ENCODE measurements at regions not wholly inside any gene's neighbourhood (a gene's known extent, or its start where the extent isn't known, plus 50 kb on each side); places are given as distances from the start of the nearest gene placed in this dataset.
A peak's percentile ranks its signal among the peaks of the same experiment; 100 is the strongest.
"Not testable (repeated sequence)": the region's sequence is repeated elsewhere in the genome, so short reads cannot be mapped to it uniquely, and the experiment has no call there.

DNA sequence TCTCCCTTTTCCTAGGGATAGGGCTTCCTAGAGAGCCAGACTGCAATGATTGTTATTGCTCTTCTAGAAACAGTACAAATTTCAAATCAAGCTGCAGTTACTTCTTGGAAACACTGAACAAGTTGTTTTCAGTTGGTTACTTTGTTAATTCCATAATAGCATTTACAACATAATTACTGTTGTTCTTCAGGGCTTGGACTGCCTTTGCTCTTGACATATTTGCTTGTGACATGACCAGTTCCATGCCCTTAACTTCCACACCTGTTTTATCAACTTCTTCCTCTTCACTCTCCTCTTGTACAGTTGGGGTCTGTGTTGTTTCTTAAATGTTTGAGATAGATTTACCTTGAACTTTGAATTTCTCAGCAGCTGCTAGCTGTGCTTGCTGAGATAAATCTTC is 104.4 kb downstream of the SEC23IP start:
- no peak for DNase-seq

DNA sequence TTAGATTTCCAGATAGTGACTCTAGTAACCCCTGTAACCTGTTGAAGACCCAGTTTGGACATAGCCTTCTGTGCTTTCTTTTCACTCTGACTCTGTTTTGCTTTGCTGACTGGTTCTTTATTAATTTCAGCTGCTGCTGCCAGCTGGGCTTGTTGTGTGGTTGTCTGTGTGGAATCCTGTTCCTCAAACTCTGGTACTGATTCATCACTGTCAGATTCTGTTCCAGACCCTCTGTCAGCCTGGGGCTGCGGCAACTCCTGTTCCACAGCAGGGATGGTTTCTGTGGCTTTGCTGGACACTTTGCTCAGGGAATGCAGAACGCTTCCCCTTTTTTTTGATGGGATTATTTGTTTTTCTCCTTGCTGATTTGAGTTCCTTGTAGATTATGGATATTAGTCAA is 104.9 kb downstream of the SEC23IP start:
- no peak for DNase-seq

DNA sequence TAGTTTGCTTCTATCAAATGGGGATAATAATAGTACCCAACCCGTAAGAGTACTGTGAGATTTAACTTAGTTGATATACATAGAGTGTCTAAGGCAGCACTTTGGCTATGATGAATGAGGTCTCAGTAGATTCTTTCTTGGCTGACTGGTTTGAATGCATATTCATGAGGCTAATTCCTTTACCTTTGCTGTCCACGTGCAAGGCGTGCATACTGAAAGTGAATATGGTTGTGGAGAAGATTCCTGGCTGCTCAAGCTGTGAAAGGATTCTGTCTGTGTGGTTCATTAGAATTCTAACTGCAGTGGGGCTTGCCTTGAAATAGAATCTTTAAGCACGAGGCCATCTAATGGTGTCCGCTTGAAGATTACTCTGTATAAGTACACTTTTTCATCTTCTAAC is 110.3 kb downstream of the SEC23IP start:
- DNase-seq: no peak

DNA sequence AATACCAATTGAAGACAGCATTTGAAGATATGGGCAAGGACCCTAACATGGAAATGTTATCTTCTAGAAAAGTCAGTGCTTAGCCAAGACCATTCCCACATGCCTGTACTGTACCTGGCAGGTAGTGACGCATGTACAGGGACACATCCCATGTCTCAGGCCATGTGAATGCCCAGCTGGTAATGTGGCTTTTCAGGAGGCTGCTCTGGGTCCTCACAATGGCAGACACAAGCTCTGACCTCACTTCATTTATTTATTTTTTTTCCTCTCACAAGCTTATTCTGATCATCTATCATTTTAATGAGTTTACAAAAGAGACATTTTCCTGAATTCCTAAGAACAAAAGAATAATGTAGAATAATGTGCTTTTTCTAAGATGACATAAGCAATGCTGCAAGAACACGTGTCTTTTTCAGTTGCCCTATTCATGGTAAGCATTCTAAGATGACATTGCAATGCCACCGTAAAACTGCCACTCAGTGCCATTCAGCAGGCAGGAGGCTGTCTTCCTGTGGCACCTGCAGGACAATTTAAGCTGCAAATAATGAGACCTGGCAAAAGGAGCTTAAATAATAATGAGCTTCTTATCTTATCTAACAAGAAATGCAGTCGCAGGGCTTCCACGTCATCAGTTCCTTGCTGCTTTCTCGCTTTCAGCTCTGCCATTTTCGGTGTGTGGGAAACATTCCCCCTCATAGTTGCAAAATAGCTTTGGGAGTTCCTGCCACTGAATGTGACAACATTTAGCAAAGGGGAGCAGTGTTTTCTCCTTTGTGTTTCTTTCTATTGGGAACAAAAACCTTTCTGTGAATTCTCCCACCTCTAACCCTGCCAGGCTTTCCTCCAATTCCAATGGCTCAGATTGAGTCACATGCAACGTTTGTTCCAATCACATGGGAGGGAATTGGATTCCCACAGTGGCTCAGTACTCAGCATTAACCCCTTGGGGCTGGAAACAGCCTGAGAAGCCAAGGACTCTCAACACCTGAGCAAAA is 113.0 kb downstream of the SEC23IP start:
- DNase-seq: no peak

DNA sequence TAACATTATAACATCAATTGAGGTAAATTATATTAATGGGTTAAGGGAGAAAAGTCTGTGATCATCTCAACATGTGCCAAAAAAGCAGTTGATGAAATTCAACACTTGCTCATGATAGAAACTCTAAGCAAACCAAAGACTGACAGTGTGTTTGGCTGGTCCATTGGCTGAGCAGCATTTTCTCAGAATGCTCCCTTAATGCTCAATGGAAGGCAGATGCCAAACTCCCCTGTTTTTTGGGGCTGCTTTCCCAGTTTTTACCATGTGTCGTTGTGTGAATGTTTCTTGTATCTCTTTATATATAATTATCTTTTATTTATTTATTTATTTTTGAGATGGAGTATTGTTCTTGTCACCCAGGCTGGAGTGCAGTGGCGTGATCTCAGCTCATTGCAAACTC is 114.7 kb downstream of the SEC23IP start:
- DNase-seq: no peak

DNA sequence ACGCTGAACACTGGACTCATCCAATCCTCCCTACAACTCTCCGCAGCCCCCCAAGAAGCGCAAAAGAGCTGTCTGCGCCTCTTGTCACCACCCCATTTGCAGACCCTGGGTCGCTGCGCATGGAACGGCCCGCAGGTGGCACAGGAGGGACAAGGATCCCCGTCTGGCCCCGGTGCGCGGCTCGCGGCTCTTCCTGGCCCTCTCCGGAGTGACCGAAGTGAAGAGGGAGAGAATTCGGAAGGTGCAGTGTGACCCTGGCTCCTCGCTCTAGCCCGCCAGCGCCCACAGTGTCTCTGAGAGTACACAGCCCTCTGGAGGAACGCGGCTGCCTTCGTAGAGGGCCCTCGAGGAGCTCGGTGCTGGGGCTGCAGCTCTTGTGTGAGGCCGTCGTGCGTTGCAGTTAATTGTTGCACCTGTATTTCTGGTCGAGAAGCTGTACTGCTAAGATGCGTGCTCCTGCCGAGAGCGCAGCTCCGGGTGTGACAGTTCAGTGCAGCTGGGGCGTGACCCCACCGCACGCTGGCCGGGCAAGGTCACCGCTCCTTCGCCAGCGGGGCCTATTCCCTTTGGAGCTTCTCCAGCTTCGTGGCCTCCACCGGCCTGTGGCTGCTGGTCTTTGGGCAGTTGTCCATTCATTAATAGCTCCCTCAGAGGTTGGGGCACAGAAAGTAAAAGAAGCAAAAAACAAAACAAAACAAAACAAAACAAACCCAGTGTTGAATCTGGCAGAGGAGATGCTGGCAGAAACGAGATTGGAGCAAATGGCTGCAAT is 119.0 kb downstream of the SEC23IP start:
- peak in 1 of 2 experiments; percentile 22 for DNase-seq

- DNase-seq: peak; percentile 16 to 42
These were observed 119.5 kb downstream of the SEC23IP start for GRCh38 chr10:120012131-120012400.

GRCh38 chr10:120012566-120012965 is 120.0 kb downstream of the SEC23IP start:
- no peak for DNase-seq

DNA sequence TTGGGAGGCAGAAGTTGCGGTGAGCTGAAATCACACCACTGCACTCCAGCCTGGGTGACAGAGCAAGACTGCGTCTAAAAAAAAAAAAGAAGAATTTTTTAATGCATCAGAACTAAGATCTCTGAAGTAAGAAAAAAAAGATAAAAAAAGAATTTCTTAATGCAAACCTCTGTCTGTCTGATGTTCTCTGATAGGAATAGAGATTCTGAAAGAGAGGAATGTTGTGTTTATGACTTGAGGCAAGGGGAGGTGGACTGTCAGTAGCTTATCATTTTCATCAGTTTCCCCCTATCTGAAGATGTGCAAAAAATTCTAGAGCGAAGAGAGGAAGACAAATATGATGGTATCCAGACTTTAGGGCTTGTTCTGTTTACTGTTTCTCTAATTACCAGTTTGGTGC is 121.5 kb downstream of the SEC23IP start:
- no peak for DNase-seq

DNA sequence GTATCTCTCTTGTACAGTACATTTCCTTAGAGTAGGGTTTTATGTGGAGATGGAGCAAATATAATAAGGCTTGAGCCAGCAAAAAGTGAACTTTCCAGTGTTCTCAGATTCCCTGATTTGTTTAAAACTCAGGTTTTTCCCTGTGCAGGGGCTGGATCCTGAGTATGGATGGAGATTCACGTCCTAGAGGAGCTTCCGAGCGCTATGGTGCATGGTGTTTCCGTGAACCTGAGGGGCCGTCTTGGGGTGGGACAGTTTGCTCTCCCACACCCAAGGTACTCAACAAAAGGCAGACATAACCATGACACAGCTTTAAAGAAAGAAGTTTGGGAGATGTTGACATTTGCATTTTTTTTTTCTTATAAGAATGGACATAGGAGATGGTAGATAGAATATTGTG is 122.5 kb downstream of the SEC23IP start:
- no peak for DNase-seq

- DNase-seq: no peak
These were observed 124.4 kb downstream of the SEC23IP start for GRCh38 chr10:120016906-120017305.

GRCh38 chr10:120017733-120018417 is 125.3 kb downstream of the SEC23IP start:
- DNase-seq: no peak

GRCh38 chr10:120018695-120019094 is 126.2 kb downstream of the SEC23IP start:
- no peak for DNase-seq

DNA sequence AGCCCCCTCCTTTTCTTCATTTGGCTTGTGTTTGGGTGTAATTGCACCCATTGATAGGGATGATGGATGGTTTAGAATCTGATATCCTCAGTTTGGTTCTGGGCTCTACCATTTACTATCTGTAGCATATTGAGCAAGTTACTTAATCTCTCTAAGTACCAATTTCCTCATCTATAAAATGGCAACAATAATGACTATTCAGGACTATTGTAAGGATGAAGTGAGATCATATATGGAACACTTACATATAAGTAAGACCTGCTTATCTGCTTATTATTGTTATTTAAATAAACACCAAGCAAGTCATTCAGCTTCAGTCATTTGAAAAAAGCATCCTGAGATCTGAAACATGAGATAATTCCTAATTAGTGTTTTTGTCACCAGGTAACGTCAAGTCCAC is 127.0 kb downstream of the SEC23IP start:
- peak in 1 of 2 experiments; percentile 31 for DNase-seq

GRCh38 chr10:120022357-120022756 is 129.8 kb downstream of the SEC23IP start:
- DNase-seq: no peak

DNA sequence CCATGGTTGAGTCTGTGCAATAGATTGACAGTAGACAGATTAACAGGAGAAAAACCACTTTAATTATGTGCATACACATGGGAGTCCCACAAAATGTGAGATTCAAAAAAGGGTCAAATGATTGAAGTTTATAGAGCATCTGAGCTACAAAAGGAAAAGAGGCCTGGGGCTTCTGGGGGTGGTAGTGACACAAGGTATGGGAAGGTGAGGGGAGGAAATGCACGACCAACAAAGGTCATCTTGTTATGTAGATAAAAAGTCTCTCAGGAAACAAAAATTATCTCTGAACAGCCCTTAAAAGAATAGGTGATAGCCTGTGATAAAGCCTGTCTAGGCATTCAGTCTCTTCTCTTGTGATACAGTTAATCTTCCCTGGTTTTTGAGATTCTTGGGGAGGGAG is 141.7 kb downstream of the SEC23IP start:
- DNase-seq: no peak

GRCh38 chr10:120039046-120039445 is 146.5 kb downstream of the SEC23IP start:
- no peak for DNase-seq

- DNase-seq: no peak
These were observed 147.3 kb downstream of the SEC23IP start for GRCh38 chr10:120039826-120040225.

DNA sequence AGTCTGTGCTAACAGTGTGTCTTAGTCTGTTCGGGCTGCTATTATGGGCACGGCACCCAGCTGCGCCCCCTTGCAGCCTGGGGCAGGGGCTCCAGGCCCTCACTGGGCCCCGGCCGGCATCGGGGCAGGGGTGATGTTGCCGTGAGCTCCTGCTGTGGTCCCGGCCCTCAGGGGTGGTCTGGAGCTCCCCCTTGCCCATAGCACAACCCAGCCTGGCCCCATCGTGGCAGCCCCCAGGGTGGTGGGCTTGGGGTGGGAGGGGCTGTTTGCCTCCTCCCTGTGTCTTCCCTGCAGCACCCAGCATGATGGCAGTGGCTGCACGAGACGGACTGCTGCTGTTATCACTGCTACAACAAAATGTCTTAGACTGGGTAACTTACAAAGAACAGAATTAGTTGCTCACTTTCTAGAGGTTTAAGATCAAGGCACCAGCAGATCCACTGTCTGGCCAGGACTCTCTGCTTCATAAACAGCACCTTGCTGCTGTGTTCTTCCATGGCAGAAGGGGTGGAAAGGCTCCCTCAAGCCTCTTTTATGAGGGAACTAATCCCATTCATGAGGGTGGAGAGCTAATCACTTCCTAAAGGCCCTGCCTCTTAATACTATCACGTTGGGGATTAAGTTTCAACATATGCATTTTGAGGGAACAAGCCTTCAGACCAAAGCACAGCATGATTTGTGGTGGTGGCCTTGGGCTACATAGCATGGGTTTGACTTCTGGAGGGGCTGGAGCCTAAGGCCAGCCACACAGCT is 149.5 kb downstream of the SEC23IP start:
- peak; percentile 45 to 64 for DNase-seq

- no peak for DNase-seq
These were observed 150.2 kb downstream of the SEC23IP start for GRCh38 chr10:120042705-120043104.

DNA sequence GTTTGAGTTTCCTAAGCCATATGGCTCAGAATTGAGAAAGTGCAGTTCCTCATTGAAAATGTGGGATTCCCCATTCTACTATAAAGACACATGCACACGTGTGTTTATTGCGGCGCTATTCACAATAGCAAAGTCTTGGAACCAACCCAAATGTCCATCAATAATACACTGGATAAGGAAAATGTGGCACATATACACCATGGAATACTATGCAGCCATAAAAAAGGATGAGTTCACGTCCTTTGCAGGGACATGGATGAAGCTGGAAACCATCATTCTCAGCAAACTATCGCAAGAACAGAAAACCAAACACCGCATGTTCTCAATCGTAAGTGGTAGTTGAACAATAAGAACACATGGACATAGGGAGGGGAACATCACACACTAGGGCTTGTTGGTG is 154.8 kb downstream of the SEC23IP start:
- not testable (repeated sequence) for DNase-seq

GRCh38 chr10:120047926-120048325 is 155.4 kb downstream of the SEC23IP start:
- no peak for DNase-seq

- DNase-seq: no peak
These were observed 155.9 kb downstream of the SEC23IP start for GRCh38 chr10:120048391-120048790.
